ENCODE measurements at regions not wholly inside any gene's neighbourhood (a gene's known extent, or its start where the extent isn't known, plus 50 kb on each side); places are given as distances from the start of the nearest gene placed in this dataset.

DNA sequence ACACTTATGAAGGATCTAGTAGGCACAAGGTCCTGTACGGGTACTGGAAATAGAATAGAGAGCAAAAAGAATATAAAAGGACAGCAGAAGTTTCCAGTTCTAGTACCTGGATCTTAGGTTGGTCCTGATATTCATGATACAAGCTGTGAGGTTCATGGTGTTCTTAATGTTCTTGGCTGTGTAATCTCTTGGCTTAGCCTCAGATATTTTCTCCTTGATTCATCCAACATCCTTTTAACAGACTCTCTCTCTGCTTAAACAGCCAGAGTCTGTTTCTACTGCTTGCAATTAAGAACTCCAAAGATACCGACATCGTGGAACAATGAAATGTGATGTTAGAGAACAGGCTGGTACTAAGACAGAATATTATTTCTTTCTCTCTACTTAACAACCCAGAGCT lies 49.9 kb downstream of the CNTN3 start:
- DNase-seq: no peak

DNA sequence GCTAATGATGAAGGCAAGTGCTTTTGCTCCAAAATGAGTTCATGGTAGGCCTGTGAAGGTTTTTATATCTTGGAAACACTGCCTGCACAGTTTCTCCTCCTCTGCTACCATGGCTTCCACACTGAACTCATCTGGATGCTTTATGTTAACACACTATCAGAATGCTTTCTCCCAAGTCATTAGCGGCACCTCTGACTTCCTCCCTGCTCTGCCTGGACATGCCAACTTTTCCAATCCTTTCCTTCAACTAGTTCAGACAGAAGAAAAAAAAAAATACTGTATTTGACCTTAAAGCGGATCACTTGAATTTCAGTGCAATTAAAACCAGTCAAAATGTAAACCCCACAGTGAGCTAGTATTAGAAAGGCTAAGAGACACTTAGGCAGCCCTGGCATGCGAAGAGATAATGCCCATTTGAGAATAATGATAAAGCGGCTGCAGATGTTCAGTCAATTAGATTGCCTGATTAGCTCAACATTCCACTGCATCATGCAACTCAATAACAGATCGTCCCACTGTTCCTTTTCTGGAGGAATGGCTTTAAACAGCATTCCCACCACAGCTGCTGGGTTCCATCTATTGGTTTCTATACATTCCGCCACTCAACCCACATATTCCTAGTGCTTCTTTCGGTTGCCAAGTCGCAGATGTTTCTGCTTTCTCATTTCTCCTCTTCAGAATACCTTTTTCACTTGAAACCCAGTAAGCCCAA lies 51.7 kb downstream of the CNTN3 start:
- peak; percentile 24 for DNase-seq

DNA sequence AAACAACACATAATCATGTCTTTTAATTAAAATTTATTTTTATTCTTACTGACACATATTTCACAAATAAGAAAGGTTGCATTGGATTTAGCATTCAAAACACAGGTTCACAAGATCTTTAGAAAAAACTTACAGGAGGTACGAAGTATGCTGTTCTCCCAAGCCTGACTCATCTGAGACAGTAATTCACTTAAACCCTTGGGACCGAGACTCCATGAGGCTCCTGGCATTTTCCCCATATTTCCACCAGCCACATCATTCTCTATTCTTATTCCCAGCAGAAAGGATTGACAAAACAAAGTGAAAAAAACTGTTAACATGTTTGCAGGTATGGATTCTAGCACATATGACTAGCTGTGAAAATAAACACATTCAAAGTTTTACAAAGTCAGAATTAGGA lies 52.6 kb downstream of the CNTN3 start:
- DNase-seq: no peak

DNA sequence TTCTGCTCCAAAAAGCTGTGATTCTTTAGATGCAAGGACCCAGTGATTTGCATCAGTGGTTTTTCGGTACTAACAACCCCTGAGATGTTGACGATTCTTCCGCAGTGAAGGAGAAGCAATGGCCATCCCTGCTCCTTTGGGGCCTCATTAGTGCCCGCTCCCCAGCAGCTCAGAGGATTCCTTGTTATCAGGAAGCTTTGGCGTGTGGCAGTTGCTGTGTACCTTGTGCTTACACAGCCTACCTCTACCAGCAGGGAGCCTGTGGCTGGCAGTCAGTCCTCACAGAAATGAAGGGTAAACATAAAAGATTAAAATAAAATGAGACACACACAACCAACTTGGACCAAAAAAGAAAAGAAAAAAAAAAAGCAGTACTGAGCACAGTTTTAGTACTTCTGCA lies 55.2 kb downstream of the CNTN3 start:
- DNase-seq: no peak

DNA sequence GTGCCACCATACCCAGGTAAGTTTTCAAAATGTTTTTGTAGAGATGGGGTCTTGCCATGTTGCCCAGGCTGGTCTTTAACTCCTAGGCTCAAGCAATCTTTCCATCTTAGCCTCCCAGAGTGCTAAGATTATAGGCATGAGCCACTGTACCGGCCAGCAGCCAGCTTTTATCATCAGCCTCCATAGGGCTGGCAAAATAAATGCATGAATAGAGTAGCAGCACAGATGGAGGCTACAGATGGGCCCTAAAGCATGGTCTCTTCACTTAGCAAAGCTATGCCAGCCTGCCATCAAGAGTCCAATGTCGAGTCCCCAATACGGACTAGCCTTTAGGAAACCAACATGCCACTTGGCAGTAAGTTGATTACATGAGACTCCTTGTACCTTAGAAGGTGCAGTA lies 63.8 kb downstream of the CNTN3 start:
- no peak for DNase-seq

DNA sequence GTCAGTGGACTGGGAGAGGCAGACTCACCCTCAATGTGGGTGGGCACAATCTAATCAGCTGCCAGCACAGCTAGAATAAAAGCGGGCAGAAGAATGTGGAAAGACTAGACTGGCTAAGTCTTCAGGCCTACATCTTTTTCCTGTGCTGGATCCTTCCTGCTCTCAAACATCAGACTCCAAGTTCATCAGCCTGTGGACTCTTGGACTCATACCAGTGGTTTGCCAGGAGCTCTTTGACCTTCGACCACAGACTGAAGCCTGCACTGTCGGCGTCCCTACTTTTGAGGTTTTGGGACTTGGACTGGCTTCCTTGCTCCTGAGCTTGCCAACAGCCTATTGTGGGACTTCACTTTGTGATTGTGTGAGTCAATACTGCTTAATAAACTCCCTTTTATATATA lies 68.0 kb downstream of the CNTN3 start:
- DNase-seq: no peak

DNA sequence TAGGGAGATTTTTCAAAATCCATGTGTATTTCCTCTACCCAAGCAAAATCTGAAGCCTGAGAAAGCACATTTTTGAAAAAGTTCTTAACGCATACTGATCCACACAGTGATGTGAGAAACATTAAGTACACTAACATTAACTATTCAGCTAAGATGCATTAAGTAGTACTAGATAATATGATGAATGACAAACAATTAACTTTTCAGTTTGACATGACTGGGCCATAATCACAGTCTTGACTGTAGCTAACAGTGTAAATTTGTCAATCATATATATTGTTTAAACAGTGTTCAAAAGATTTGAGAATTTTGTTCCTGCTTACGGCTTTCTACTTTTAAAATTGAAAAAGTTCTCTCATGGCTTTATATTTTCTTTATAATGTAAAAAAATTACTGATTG lies 72.0 kb downstream of the CNTN3 start:
- DNase-seq: no peak

DNA sequence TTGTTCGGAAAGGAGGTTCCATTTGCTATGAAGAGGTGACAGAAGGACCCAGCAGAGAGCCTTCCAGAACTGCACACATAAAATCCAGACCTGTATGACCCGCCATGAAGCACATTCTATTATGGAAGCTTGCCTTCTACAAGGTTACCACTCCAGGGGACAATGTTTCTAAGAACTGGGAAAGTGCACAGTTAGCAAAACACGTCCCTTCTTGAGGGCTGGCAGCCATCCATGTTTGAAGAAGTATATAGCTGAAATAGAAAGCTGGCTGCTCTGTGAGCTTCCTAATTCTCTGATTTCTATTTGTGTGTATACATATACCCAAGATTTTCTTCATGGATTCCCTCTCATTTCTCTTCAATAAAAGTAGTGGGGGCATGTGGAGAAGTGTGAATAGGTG lies 74.6 kb downstream of the CNTN3 start:
- peak; percentile 5 for DNase-seq

DNA sequence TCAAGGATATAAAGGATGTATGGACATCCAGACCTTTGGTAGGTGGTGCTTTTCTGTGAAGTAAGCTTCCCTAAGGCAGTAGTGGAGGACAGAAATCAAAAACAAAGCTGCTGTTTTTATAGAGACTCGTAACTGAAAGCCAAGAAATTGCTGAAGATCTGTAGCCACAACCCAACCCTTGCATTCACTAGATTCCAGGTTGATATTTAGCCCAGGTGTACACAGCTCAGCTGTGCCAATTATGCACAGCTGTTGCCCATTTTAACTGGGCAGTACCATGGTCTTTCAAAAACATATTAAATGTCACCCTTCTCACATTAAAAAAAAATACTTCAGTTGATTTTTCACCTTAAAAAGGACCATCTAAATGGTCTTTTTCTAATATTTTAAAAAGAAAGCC lies 75.8 kb downstream of the CNTN3 start:
- DNase-seq: no peak

DNA sequence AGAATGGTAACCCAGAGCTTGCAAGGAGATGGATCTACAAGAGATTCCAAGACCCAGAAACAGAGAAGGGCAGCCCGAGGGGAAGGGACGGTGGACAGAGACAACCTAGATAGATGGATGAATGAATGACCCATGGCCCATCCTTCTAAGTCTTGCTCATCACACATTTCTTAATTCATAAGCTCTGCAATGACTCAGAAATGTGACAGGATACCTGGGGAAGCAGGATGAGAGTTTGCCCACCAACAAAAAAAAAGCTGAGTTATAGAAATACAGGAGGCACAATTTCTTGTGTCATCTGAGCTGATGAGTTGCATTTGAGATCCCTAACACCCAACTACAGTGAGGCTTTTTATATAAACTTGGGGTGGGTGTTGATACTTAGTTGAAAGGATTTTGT lies 76.6 kb downstream of the CNTN3 start:
- DNase-seq: no peak

DNA sequence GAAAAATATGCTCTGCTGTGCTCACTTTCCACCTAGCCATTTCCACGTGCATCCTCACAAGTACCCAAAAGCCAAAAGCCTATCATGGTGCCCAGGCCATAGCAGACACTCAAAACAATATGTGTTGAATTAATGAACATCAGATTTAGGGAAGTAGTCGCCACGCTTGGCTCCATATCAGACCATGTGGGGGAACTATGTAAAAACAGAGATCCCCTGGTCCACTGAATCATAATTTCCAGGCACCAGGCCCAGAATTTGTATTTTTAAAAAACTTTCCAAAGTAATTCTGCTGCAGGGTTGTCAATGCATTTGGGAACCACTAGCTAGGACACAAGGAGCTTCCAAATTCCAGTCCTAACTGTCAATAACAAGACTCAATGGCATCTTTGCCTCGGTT lies 77.3 kb downstream of the CNTN3 start:
- no peak for DNase-seq

DNA sequence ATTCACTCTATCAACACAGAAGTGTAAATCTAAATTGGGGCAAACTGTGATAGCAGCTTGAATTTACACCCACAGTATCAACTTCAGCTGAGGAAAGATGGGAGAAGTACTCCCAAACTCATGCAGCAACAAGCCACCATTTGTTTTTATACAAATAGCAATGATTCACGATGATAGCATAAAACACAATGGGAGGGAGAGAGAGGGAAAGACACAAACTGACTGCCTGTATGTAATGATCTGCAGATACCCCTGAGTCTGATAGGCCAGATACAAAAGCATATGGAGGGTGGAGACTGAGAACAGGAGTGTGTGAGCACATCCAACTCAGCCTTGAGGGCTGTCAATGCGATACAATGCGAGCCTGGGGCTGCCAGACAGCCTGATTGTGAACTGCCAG lies 79.2 kb downstream of the CNTN3 start:
- no peak for DNase-seq

DNA sequence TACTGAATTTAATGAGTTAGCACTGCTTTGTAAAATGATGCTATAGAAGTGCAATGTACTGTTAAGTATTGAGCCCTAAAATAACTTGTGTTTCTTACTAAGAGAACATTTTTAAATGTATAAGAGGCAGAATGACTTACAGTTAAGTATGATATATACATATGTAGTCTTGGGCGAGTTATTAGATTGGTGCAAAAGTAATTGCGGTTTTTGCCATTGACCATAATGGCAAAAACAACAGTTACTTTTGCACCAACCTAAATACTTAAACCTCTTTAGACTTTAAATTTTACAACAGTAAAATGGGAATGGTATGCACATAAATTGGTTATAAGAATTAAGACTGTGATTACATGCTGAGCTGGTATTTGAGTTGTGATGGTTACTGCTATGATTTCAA lies 79.8 kb downstream of the CNTN3 start:
- no peak for DNase-seq

DNA sequence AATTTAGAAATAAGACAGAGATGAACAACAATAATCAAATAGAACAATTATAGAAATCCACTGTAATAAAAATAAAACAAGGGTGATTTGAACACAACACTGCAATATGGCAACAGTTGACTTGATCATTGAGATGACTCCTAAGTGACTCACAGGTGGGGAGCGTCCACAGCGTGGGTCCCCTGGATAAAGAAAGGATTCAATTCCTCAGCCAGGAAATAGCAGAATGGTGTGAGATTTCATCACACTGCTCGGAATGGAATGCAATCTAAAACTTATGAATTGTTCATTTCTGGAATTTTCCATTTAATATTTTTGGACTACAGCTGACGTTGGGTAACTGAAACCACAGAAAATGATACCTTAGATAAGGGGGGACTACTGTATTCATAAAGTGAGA lies 82.0 kb downstream of the CNTN3 start:
- DNase-seq: no peak

DNA sequence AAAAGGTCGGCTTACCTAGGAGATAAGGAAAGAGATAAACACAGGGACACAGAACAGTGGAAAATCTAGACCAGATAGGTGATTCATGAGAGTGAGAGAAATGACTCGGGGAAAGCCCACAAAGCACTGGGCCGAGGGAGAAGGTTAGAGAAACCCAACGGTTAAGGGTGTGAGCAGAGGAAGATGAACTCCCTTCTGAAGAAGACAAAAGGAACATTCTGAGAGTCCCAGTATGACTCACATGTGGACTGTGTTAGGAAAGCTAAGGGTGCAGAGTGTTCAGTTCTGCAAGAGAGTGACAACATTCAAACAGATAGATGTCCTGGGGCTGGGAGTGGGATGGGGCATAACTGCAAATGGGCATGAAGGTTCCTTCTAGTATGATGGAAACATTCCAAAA lies 83.0 kb downstream of the CNTN3 start:
- DNase-seq: no peak

DNA sequence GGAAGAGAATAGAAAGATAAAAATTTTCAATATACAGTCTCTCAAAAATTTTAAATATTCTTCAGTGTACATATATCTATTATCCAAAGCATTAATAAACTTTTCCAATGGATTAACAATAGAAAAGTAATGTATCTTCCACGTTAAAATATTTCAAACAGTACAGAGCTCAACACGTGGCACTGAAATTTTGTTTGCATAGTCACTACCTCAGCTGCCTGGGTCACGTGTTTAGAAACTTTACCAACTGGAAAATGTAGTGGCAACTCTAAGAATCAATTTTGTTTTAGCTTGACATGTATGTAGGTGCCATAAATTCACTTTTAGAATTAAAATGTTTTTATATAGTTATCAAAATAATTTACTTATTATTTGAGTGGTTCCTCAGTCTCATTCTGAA lies 85.3 kb downstream of the CNTN3 start:
- DNase-seq: no peak

DNA sequence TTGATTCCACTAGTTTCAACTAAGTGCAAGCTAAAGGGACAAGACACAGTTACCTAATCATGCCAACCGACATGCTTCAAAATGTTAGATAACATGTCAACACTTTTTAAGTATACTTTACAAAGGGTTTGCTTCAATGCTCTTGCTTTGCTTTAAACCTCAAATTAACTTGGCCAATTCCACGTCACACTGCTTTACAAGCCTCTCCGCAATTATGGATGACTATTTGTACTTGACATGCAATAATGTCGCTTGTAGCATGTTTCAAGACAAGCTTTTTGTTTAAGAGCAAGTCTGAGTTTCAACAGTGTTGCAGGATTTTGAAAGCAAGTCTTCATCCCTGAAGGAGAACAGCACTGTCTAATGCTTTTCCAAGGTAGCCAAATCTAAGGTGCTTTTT lies 86.9 kb downstream of the CNTN3 start:
- DNase-seq: no peak

DNA sequence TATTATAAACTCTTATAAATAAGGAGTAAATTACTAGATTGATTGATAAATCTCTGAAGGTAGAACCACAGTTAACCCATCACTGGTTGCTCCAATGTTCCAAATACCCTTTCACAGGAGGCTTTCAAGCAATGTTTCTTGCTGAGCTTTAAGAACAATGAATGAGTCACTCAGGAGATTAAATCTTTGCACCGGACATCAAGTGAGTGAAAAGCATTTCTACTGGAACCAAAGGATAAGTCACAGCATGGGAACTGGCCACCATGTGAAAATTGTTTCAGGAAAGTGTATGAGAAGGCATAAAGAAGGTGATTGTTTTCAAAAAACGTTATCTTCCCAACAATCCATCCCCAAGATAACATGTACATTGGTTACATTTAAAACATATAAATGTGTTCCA lies 90.6 kb downstream of the CNTN3 start:
- DNase-seq: no peak

DNA sequence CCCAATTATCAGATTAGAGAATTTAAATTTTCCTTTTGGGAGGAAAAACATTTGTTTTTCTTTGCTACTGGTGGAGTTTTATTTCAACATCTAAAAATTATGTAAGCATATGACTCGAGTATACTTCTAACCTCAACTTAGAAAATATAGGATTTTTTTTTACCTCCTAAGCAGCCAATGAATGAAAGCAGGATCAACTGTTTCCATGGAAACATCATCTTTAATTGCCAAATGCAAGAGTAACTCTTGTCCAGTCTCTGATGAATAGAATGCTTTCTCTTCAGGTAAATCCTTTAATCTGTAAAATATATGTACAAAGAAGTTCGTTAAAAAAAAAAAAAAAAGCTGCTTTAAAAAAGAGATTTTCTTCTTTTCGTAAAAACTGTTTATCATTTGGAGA lies 93.6 kb downstream of the CNTN3 start:
- DNase-seq: no peak

DNA sequence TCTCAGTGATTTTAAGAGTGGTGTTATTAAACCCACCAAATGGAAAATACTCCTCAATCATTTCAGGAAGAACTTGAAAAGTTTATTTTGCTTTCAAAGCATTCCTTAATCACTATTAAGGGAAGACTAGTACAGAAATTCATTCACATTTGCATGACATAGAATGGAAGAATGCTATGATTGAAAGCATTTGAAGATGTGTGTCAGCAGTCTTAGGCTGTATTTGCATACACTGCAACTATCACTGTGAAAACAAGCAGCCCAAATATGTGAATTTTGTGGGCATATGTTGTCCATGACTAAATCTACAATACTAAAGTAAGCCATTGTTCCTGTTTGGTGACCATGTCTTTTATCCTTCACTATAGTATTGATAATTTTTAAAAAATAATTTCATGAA lies 95.8 kb downstream of the CNTN3 start:
- no peak for DNase-seq

DNA sequence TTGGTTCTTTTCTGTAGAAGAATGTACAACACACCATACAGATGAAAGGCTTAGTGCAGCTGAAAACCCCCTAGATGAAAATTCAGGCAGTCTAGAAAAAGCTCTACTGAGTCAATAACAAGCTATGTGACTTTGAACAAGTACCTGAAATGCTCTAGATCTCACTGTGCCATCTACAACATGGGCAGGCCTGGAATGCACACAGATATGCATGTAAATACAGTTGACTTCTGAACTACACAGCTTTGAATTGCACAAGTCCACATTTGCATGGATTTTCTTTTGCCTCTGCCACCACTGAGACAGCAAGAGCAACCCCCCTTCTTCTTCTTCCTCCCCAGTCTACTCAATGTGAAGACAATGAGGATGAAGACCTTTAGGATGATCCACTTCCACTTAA lies 98.4 kb downstream of the CNTN3 start:
- no peak for DNase-seq

DNA sequence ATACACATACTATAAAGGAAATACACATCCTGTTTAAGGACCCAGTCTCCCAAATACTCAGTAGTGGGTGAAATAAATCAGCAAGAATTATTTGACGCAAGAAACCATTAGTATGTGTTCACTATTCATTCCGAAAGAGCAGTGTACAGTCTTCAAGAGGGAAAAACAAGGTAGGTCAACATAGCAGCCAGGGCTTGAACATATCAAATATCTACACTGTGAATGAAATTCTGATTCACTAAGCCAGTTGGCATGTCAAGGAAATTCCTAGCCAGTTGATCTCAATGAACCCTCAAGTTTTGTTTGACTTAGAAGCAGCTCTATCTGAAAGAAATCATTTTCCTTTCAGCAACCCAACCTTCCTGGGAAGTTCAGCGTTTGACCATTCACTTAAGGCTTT lies 99.0 kb downstream of the CNTN3 start:
- DNase-seq: no peak

DNA sequence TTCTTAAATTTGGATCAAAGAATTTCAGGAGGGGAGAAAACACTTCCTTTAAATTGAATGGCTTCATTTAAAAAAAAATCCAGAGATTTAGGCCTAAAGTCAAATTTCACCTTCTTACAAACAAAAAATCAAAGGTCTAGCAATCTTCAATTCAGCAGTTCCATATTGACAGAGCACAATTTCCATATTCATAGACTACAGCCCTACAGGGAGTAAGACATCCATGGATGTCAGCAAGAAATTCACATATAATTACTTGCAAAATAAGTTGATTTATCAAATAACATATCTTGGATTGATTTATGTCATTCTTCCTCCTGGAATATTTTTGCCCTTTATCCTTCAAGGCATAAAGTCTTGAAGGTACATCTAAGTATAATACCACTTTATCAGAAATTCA lies 103.4 kb downstream of the CNTN3 start:
- DNase-seq: no peak

DNA sequence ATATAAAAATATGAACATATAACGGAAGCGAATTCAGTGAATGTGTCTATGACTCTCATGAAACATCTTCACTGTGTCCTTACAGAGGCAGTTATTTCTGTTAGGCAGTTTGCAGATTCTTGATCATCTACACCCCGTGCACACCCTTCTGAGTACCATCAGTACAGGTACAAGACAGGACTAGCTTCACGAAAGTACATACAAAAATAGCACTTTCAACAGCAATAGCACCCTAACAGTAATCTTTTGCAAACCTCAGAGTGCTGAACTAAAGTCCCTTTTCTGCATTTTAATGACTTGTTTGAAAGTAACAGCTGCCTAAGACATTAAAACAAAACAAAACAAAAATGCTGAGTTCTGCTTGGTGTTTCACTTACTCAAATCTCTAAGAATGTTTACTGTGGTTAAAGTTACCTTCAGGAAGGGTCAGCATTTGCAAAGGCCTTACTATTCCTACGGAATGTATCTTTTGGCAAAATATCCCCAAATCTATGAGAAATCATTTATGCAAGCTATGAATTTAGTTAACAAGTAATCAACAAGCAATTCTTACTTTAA lies 104.1 kb downstream of the CNTN3 start:
- no peak for DNase-seq

DNA sequence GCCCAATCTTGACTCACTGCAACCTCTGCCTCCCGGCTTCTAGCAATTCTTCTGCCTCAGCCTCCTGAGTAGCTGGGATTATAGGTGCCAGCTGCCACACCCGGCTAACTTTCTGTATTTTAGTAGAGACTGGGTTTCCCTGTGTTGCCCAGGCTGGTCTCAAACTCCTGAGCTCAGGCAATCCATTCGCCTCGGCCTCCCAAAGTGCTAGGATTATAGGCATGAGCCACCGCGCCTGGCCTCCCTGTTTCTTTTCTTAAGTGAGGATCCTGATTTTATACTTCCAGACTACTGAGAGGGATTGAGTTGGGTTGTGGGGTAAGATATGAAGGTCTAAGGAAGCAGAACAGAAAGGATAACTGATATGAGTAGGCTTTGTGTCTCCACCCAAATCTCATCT lies 106.8 kb downstream of the CNTN3 start:
- no peak for DNase-seq

DNA sequence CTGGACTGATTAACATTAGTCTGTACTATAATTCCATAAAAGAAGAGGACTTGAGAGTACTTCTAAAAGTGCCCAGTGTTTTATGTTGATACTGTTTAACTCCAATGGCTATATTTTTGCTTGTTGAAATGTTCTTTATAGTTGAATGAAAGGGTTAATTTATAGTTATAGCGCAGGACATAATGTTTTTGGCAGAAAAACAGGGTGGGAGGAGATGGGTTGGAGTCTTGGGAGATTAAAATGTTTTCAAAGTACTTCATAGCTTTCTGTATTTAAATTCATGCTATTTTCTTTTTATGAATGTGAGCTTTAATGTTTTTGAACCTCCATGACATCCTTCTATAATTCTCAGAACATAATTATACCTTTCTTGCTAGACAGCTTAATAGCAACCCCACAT lies 108.2 kb downstream of the CNTN3 start:
- peak; percentile 22 for DNase-seq

All from NCI-H1105 treated with DMSO at 0.1 percent for 48 hours (cell line).